Stimulated activated CD8-positive, alpha-beta memory T cell treated with anti-CD3 and anti-CD28 coated beads, Interleukin-12 subunit alpha, Interleukin-12 subunit beta, amount 100 ng/mL, for 4 hours (primary cell): ENCODE measurements at regions not wholly inside any gene's neighbourhood (a gene's known extent, or its start where the extent isn't known, plus 50 kb on each side); places are given as distances from the start of the nearest gene placed in this dataset.

Experiments
- DNase-seq: peaks from one replicate; pipeline ENCODE4 v3.0.0-alpha.2; 2020; ENCODE audit warnings: low read depth

- no peak for DNase-seq
Observed at GRCh38 chr6:139567095-139567494, 192.6 kb upstream of the CITED2 start.

- DNase-seq, result no peak
Observed at GRCh38 chr6:139565591-139565990, 191.1 kb upstream of the CITED2 start.

DNA sequence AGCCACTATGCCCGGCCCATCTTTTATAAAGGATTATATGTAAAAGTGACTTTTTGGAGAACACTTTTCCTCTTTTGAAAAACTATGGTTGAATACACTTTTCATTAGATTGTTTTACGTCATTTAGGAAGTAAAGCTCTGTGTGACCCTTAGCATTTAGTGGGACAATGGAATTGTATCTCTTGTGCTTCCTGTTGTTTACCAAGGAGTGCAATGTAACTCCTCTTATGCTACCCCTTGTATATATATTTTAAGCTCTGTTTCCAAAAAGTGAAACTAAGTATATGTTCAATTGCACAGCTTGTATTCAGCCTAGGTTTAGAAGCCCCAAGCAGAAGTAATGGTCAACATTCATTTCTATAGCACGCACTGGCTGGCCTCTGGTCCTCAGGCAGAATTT is 183.1 kb upstream of the CITED2 start:
- DNase-seq, result no peak

DNA sequence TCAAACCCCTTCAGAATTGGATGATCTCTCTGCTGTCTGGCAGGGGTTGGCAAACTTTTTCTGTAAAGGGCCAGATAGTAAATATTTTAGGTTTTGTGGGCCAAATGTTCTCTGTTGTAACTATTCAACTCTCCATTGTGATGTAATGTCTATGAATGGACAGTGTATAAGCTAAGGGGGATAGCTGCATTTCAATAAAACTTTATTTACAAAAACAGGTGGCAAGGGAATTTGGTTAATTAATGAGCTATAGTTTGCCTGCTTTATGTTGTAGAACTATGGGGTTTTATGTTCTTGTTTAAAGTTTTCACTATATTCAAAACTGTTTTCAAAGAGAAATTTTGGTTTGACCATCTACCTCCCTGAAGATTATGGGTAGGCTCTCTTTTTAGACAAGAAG is 182.1 kb upstream of the CITED2 start:
- no peak for DNase-seq

DNA sequence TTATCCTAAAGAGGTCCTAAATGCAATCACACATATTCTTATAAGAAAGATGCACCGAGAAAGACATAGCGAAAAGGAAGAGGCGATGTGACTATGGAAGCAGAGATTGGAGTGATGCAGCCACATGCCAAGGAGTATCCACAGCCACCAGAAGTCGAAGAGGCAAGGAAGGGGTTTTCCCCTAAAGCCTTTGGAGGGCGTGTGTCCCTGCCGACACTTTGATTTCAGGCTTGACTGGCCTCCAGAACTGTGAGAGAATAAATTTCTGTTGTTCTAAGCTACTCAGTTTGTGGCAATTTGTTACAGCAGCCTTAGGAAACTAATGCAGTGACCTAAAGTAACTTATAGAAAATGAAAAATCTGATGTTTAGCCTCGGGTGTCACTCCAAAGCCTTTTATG is 179.5 kb upstream of the CITED2 start:
- DNase-seq, result no peak

DNA sequence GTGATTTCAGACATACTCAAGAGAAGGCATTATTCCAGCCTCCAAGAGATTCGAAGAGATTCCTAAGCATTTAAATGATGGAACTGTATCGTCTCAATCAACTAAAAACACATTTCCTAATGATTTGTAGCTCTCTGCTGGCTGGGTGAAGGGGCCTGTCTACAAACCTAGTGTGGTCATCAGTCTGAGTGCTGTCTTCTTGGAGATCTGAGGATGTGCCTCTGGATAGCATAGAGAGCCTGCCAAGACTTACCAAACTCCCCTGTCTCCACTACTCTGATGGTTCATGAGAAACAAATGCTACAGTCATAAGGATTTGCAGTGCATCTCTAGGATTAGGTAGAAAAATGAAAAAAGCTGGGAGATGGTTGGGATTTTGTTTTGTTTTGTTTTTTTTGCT is 176.9 kb upstream of the CITED2 start:
- DNase-seq, result no peak

DNA sequence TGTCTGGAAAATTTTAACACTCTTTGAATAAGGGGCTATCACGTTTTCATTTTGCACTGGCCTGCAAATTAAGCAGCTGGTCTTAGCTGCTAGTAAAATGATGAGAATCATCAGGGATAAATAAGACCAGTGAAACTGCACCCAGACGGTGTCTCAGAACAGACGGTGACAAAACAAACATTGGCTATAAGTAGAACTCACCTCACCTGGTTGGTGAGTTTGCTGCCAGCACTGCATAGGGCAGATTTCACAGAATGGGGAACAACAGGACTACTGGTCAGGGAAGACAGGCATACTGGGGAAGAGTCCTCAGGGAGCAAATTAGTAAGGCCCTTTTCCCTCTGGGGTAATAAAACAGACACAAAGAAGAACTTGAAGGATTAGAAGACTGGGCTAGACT is 175.9 kb upstream of the CITED2 start:
- DNase-seq, result no peak

GRCh38 chr6:139549561-139550070 is 175.2 kb upstream of the CITED2 start:
- DNase-seq, result no peak

- no peak for DNase-seq
Observed at GRCh38 chr6:139547804-139548203, 173.4 kb upstream of the CITED2 start.

- DNase-seq, result no peak
Observed at GRCh38 chr6:139547122-139547776, 172.8 kb upstream of the CITED2 start.

GRCh38 chr6:139546106-139546472 is 171.6 kb upstream of the CITED2 start:
- no peak for DNase-seq

DNA sequence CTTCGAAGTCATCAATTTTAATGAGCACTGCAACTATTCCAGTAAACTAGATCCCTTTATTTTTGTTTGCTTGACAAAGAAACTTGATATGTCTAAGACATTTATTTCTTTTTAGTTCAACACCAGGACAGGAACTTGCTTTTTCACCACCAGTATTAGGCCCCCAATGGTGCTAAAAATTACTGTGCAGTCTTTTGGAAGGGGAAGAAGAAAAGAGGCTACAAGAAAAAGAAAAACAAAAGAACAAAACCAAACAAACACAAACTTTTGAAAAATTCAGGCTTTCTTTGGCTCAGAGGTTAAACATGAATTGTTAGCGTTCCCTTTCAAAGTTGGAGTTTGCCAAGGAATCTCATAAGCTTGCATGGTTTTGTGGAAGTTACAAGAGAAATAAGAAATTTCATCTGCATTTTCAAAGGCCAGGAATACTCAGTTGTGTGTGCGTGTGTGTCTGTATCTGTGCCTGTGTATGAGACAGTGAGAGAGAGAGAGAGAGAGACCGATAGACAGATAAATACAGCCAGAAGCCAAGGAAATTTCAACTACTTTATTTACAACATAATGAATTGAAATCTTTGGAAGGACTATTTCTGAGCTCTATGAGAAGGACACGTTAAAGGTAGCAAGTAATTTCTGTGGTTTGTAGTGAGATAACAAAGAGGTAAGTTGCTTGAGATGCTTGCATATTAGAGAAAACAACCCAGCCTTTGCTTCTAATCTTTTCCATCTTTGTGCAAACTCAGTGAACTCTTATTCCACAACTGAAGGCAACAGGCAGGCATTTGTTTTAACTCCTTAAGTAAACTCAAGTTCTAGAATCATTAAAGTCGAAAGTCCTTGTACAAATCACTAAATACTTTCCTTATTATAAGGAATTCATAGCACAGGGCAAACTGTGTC is 171.0 kb upstream of the CITED2 start:
- no peak for DNase-seq

DNA sequence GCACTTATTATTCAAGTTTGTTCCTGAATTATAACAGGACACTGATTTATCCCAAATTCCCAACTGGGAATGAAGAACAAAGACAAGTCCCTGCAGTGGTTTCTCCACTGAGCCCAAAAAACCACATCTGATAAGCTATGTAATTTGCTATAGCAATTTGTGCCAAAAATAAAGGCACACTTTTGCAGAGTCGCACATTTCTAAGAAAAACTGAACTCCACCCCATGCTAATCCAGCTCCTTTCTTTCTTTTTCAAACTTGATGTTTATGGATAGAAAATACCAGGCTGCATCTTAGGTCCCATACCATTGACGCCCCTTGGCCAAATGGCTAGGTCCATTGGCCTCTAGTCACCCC is 170.2 kb upstream of the CITED2 start:
- no peak for DNase-seq

DNA sequence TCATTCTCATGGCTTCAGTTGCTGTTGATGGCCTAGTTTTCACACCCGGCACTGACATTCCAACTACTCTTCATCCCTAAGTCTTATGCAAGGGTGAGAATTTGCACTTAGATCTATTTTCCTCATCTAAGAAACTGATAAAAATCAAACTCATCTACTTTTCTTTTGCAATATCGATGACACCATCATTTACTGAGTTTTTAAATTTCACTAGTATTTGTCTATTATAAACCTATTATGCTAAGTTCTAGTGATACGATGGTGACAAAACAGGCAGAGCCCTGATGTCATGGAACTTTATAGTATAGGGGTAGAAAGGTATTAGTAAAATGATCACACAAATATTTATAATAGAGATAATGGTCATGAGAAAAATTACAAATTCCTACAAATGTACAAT is 167.9 kb upstream of the CITED2 start:
- no peak for DNase-seq

GRCh38 chr6:139540894-139541293 is 166.4 kb upstream of the CITED2 start:
- no peak for DNase-seq

GRCh38 chr6:139540276-139540675 is 165.8 kb upstream of the CITED2 start:
- peak; percentile 28 for DNase-seq

GRCh38 chr6:139539852-139540251 is 165.4 kb upstream of the CITED2 start:
- no peak for DNase-seq

DNA sequence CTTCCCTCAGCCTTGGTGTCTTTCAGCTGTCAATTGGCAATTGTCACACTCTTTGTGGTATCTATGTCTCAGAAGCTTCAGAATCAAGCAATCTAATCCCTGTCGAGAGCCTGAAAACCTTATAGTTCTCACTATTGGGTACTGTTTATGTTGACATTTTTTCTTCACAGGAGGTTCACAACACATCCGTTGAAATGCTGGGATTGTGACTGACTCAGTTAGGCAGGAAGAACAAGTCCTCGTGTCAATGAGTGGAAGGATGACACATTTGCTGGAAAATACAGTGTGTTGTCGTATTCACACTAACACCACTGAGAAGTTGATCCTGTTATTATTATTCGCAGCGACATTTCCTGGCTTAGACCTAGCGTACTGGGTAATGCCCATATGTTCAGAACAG is 163.9 kb upstream of the CITED2 start:
- DNase-seq, result no peak

GRCh38 chr6:139536751-139537617 is 162.5 kb upstream of the CITED2 start:
- no peak for DNase-seq

- DNase-seq, result no peak
Observed at GRCh38 chr6:139534472-139535115, 160.1 kb upstream of the CITED2 start.

DNA sequence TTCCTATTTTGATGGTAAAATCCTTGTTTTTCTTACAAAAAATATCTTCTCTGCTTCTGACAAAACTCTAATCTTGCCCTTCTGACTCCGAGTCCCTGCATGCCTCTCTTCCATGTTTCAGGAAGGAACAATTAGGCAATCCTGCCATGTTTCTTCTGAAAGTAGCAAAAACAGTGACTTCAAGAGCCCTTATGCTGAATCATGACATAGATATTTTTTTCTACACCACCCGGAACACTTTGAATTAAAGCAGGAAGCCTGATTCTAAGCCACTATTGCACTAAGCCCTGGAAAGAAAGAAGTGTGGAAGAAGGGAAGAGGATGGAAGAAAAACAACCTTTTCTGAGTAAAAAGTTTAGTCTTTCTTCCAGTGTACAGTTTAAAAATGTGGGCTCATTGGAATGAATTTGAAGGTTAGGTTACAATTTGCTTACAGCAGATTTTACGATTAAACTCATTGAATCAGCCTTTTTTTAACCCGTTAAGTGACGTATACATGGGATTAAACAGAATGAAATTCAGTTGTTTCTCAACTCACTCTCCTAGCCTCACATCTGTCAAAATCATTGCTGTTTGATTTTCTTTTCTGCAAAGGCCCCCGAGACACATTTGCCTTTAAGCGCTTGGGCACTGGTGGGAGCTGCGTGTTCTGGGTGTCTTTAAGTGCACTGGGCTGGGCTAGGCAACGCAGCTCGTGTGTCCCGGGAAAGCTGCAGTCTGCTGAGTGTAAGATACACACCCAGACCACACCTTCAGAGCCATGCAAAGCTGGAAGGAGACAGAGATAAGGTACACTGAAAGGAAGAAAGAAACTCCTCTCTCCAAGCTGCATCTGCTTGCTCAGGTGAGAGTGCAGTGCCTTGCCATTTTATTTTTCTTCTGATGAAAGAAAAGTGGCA is 159.4 kb upstream of the CITED2 start:
- DNase-seq, result no peak
